H9 (cell line): ENCODE measurements at regions not wholly inside any gene's neighbourhood (a gene's known extent, or its start where the extent isn't known, plus 50 kb on each side); places are given as distances from the start of the nearest gene placed in this dataset.

Experiments used
- DNase-seq: peaks from one replicate; pipeline ENCODE4 v3.0.0-alpha.2; 2017
- H2AFZ ChIP-seq: one replicate; pipeline ENCODE4 v1.6.1; 2013; ENCODE audit warnings: mild to moderate bottlenecking, low read length, control low read depth, moderate library complexity
- H2AK5ac ChIP-seq: 2 replicates; pipeline ENCODE4 v1.6.1; 2013; ENCODE audit warnings: low read length, control low read depth, mixed read lengths; ENCODE audit not compliant: insufficient read length
- H2BK120ac ChIP-seq: one replicate; pipeline ENCODE4 v1.6.1; 2013; ENCODE audit warnings: low read depth, mild to moderate bottlenecking, low read length, control low read depth, inconsistent platforms; ENCODE audit not compliant: poor library complexity, severe bottlenecking
- H2BK12ac ChIP-seq: 2 replicates; pipeline ENCODE4 v1.6.1; 2013; ENCODE audit warnings: low read length, control low read depth, mixed read lengths, low read depth; ENCODE audit not compliant: insufficient read length
- H2BK15ac ChIP-seq: 2 replicates; pipeline ENCODE4 v1.6.1; 2013; ENCODE audit warnings: low read depth, low read length, control low read depth
- H2BK20ac ChIP-seq: one replicate; pipeline ENCODE4 v1.6.1; 2013; ENCODE audit warnings: low read depth, mild to moderate bottlenecking, low read length, control low read depth, inconsistent platforms; ENCODE audit not compliant: poor library complexity, severe bottlenecking
- H2BK5ac ChIP-seq: 2 replicates; pipeline ENCODE4 v1.6.1; 2013; ENCODE audit warnings: low read length, control low read depth, mixed read lengths; ENCODE audit not compliant: insufficient read length
- H3K14ac ChIP-seq: 2 replicates; pipeline ENCODE4 v1.6.1; 2013; ENCODE audit warnings: low read length, control low read depth; ENCODE audit not compliant: insufficient read depth
- H3K18ac ChIP-seq: 2 replicates; pipeline ENCODE4 v1.6.1; 2013; ENCODE audit warnings: low read depth, mild to moderate bottlenecking, mixed read lengths, low read length, control low read depth; ENCODE audit not compliant: insufficient read length
- H3K23ac ChIP-seq: 2 replicates; pipeline ENCODE4 v1.6.1; 2013; ENCODE audit warnings: low read length, control low read depth, mixed read lengths, low read depth; ENCODE audit not compliant: insufficient read length
- H3K23me2 ChIP-seq: 2 replicates; pipeline ENCODE4 v1.6.1; 2013; ENCODE audit warnings: low read depth, mild to moderate bottlenecking, mixed read lengths, low read length, control low read depth; ENCODE audit not compliant: insufficient read length, poor library complexity, severe bottlenecking
- H3K27ac ChIP-seq: 2 replicates; pipeline ENCODE4 v1.5.1; 2013; ENCODE audit warnings: low read length, control low read depth, mixed read lengths, low read depth; ENCODE audit not compliant: insufficient read length
- H3K27me3 ChIP-seq: 2 replicates; pipeline ENCODE4 v1.6.1; 2013; ENCODE audit warnings: low read length, control low read depth, inconsistent platforms; ENCODE audit not compliant: insufficient read depth
- H3K4ac ChIP-seq: 2 replicates; pipeline ENCODE4 v1.6.1; 2013; ENCODE audit warnings: low read depth, mild to moderate bottlenecking, control low read depth, inconsistent platforms, low read length, moderate library complexity
- H3K4me1 ChIP-seq: 2 replicates; pipeline ENCODE4 v1.6.1; 2013; ENCODE audit warnings: low read length, control low read depth, inconsistent platforms; ENCODE audit not compliant: insufficient read depth
- H3K4me2 ChIP-seq: 2 replicates; pipeline ENCODE4 v1.6.1; 2013; ENCODE audit warnings: low read length, control low read depth, mixed read lengths; ENCODE audit not compliant: insufficient read length, insufficient read depth
- H3K56ac ChIP-seq: 2 replicates; pipeline ENCODE4 v1.6.1; 2013; ENCODE audit warnings: low read depth, mild to moderate bottlenecking, mixed read lengths, low read length, control low read depth; ENCODE audit not compliant: insufficient read length
- H3K79me1 ChIP-seq: 2 replicates; pipeline ENCODE4 v1.6.1; 2013; ENCODE audit warnings: low read depth, mild to moderate bottlenecking, moderate library complexity, low read length, control low read depth, inconsistent platforms; ENCODE audit not compliant: insufficient read depth, poor library complexity, severe bottlenecking
- H3K79me2 ChIP-seq: 2 replicates; pipeline ENCODE4 v1.6.1; 2013; ENCODE audit warnings: low read length, control low read depth, inconsistent platforms; ENCODE audit not compliant: insufficient read depth
- H3K9ac ChIP-seq: 2 replicates; pipeline ENCODE4 v1.6.1; 2013; ENCODE audit warnings: low read length, control low read depth, mixed read lengths; ENCODE audit not compliant: insufficient read length; ENCODE audit errors: extremely low read depth
- H3K9me3 ChIP-seq: one replicate; pipeline ENCODE4 v1.6.1; 2013; ENCODE audit warnings: low read depth, low read length, inconsistent platforms; ENCODE audit not compliant: control insufficient read depth
- H3T11ph ChIP-seq: one replicate; pipeline ENCODE4 v1.6.1; 2013; ENCODE audit warnings: mild to moderate bottlenecking, low read length, control low read depth, inconsistent platforms
- H4K20me1 ChIP-seq: one replicate; pipeline ENCODE4 v1.6.1; 2013; ENCODE audit not compliant: control insufficient read depth, insufficient read length, insufficient read depth
- H4K5ac ChIP-seq: 2 replicates; pipeline ENCODE4 v1.6.1; 2013; ENCODE audit warnings: low read depth, mild to moderate bottlenecking, mixed read lengths, low read length, control low read depth; ENCODE audit not compliant: insufficient read length
- H4K8ac ChIP-seq: replicated peaks from 2 replicates; pipeline ENCODE4 v1.6.1; 2013; ENCODE audit warnings: low read length, control low read depth, mixed read lengths, low read depth; ENCODE audit not compliant: insufficient read length
- H4K91ac ChIP-seq: 2 replicates; pipeline ENCODE4 v1.6.1; 2013; ENCODE audit warnings: low read depth, mild to moderate bottlenecking, moderate library complexity, mixed read lengths, low read length, control low read depth; ENCODE audit not compliant: insufficient read length
- H3K27ac Mint-ChIP-seq, 3 experiments: 2 replicates in 2 of 3; 3 replicates in 1 of 3; pipeline ENCODE4 v1.8.0; 2020 to 2021; ENCODE audit warnings: mixed read lengths in 3 of 3, mild to moderate bottlenecking in 1 of 3, moderate library complexity in 1 of 3
- H3K27me3 Mint-ChIP-seq: 2 replicates; pipeline ENCODE4 v1.8.0; 2021; ENCODE audit warnings: low read depth, mild to moderate bottlenecking, moderate library complexity, mixed read lengths
- H3K36me3 Mint-ChIP-seq, 3 experiments: 2 replicates in 2 of 3; 3 replicates in 1 of 3; pipeline ENCODE4 v1.8.0; 2020 to 2021; ENCODE audit warnings: low read depth in 3 of 3, mixed read lengths in 3 of 3; ENCODE audit not compliant: insufficient read depth in 1 of 3
- H3K4me1 Mint-ChIP-seq, 2 experiments: 2 replicates each; pipeline ENCODE4 v1.8.0; 2020; ENCODE audit warnings: mixed read lengths in 2 of 2
- H3K4me3 Mint-ChIP-seq, 2 experiments: 2 replicates in 1 of 2; 3 replicates in 1 of 2; pipeline ENCODE4 v1.8.0; 2020 to 2021; ENCODE audit warnings: mild to moderate bottlenecking in 2 of 2, mixed read lengths in 2 of 2, moderate library complexity in 1 of 2
- H3K9me3 Mint-ChIP-seq, 2 experiments: 2 replicates in 1 of 2; 3 replicates in 1 of 2; pipeline ENCODE4 v1.8.0; 2020; ENCODE audit warnings: mild to moderate bottlenecking in 2 of 2, mixed read lengths in 2 of 2, moderate library complexity in 1 of 2
- WGBS: extraction: QIAGEN DNeasy Blood & Tissue Kit; methylation state at CpG from one replicate; pipeline ENCODE4 v1.1.7; 2013; ENCODE audit warnings: missing lambda C conversion rate, low lambda C conversion rate, mixed read lengths; ENCODE audit not compliant: insufficient read length; ENCODE audit errors: extremely low coverage; 5-methylcytosine and 5-hydroxymethylcytosine counted together
- TF ChIP-seq, protein P1 (sequence below): fragments of 200-600 bp; sonication (generic); conservative IDR thresholded peaks from 3 replicates; pipeline ENCODE4 v1.8.0; 2021; ENCODE audit warnings: antibody characterized with exemption, mild to moderate bottlenecking

GRCh38 chr7:110420788-110421187, 670.1 kb upstream of the LRRN3 start:
- DNase-seq, result no peak
- no peaks in the 10 kb centered on the region for H3K36me3 Mint-ChIP-seq
- H3K79me1 ChIP-seq, result no peaks in the 10 kb centered on the region
- no peak overlapping the region for H3T11ph ChIP-seq
- H3K79me2 ChIP-seq, result no peaks in the 10 kb centered on the region
- H4K8ac ChIP-seq, result no peak overlapping the region
- no peaks in the 10 kb centered on the region for H3K4me1 ChIP-seq
- no peaks in the 10 kb centered on the region; a peak in 1 of 5 replicates for H3K9me3 Mint-ChIP-seq
- no peak overlapping the region for H3K9ac ChIP-seq
- H3K18ac ChIP-seq, result no peak overlapping the region
- no peak overlapping the region for H2BK15ac ChIP-seq
- H4K20me1 ChIP-seq, result no peaks in the 10 kb centered on the region
- H3K4me3 Mint-ChIP-seq, result no peak overlapping the region
- TF ChIP-seq, protein P1, sequence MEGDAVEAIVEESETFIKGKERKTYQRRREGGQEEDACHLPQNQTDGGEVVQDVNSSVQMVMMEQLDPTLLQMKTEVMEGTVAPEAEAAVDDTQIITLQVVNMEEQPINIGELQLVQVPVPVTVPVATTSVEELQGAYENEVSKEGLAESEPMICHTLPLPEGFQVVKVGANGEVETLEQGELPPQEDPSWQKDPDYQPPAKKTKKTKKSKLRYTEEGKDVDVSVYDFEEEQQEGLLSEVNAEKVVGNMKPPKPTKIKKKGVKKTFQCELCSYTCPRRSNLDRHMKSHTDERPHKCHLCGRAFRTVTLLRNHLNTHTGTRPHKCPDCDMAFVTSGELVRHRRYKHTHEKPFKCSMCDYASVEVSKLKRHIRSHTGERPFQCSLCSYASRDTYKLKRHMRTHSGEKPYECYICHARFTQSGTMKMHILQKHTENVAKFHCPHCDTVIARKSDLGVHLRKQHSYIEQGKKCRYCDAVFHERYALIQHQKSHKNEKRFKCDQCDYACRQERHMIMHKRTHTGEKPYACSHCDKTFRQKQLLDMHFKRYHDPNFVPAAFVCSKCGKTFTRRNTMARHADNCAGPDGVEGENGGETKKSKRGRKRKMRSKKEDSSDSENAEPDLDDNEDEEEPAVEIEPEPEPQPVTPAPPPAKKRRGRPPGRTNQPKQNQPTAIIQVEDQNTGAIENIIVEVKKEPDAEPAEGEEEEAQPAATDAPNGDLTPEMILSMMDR, result no peak
- H3K4me1 Mint-ChIP-seq, result peaks cover 12 to 13% of the 10 kb centered on the region in 2 experiments
- H2BK120ac ChIP-seq, result no peak overlapping the region
- no peak overlapping the region for H3K14ac ChIP-seq
- H2AFZ ChIP-seq, result no peak overlapping the region
- no peak overlapping the region for H3K56ac ChIP-seq
- no peak overlapping the region for H2BK5ac ChIP-seq
- H3K27me3 ChIP-seq, result no peaks in the 10 kb centered on the region
- H2BK12ac ChIP-seq, result no peak overlapping the region
- no peak overlapping the region for H3K27ac Mint-ChIP-seq
- H3K9me3 ChIP-seq, result no peaks in the 10 kb centered on the region
- H2AK5ac ChIP-seq, result no peak overlapping the region
- no peak overlapping the region for H2BK20ac ChIP-seq
- H3K27ac ChIP-seq, result no peak overlapping the region
- no peaks in the 10 kb centered on the region for H3K27me3 Mint-ChIP-seq
- no peak overlapping the region for H3K4ac ChIP-seq
- no peak overlapping the region for H4K5ac ChIP-seq
- WGBS, result no CpG with 5 or more reads among the region's 1 CpG
- no peak overlapping the region for H3K23ac ChIP-seq
- no peaks in the 10 kb centered on the region for H3K23me2 ChIP-seq
- no peak overlapping the region for H4K91ac ChIP-seq
- no peak overlapping the region for H3K4me2 ChIP-seq
